GM18505 (cell line): ENCODE measurements at regions not wholly inside any gene's neighbourhood (a gene's known extent, or its start where the extent isn't known, plus 50 kb on each side); places are given as distances from the start of the nearest gene placed in this dataset.

Source experiments
- ATAC-seq: cut with Tn5 transposase; IDR thresholded peaks from one replicate; pipeline ENCODE4 v1.9.1; 2021; ENCODE audit not compliant: unreplicated experiment
- POLR2A ChIP-seq: IDR thresholded peaks from 4 replicates; pipeline ENCODE4 v1.6.1; 2011; ENCODE audit warnings: borderline replicate concordance; ENCODE audit not compliant: insufficient read depth, insufficient read length; ENCODE audit errors: extremely low read depth

DNA sequence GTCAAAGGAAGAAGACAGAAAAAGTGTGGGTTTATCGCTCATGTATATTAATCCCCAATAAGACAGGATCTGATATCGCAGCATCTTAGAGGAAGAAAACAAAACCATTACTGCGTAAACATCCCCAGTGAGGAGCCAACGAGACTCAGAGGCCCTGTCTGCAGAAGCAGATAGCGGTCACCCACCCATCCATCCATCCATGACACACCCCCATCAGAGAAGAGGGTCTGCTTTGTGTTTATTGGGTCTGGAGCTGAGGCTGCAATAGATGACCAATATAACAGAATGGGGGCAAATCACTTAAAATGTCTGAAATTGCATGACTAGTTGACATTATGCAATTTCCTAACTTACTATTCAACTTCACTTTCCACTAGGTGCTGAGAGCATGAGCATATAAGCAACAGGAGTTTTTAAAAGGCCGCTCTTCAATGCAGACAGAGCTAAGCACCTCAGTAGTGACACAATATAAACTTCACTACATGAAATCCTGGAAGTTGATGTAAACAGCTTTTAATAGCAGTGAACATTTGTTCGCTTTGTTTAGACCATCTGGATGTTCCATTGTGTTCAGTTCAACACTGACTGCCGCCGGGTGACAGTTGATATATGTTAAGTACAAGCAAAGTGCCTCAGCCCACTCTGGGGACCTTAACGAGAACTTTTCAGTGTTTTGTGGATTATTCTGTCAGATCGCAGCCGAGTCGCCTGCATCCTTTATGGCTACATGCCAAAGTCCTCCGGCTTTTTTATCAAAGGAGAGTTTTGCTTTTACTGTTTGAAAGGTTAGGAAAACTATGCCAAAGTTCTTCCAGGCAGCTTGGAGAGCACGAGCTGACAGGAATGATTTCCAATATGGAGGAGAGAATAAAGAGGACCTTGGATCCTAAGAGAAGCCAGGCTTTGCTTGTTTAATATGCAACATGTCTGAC lies 167.5 kb downstream of the ZNF281 start:
- no peak for TF ChIP-seq POLR2A
- no peak for ATAC-seq

DNA sequence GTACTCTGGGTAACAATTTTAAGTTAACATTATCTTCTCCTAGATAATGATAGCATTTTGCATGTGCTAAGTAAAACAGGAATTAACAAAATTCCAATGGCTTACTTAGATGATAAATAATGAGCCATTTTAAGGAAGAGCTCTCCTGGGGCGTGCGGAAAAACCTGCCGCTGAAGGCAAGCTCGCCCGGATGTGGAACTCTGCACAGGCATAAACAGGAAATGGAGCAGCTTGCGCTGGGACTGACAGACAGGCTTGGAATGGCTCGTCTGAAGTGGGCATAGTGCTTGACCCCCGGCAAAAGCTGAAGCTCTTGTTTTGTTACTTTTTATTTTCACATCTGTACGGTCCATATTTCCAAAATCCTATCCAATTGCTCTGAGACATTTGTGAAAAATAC lies 169.2 kb downstream of the ZNF281 start:
- no peak for TF ChIP-seq POLR2A
- ATAC-seq: no peak

DNA sequence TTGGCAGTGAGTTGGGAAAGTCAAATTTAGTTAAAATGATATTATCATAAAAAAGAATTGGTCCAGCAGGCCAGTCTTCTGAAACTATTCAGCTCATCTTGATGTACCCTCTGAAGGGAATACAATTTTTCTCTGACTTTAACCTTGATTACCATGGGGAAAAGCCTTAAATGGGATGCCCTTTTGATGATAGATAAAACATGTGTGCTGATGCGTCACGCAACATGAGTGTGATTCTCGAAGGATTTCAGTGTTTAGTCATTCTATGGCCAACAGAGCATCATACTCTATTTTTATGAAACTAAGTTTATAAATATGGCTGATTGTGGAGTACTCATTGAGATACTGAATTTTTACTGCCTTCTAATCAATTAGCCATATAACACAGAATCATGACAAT lies 171.5 kb downstream of the ZNF281 start:
- ATAC-seq: no peak
- no peak for TF ChIP-seq POLR2A

DNA sequence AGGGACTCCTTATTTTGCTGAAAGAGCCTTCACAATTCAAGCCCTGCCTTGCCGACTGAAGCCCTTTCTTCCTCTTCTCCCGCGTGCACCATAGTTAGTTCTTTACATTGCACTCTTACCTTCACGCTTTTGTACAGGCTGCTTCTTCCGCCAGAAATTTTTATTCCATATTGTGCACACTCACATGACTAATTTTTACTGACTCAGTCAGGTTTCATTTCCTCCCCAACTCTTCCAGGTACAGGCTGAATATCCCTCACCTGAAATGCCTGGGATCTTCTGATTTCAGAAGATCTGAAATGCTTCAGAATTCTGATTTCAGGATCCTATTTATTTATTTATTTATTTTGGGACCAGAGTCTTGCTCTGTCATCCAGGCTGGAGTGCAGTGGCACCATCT lies 172.8 kb downstream of the ZNF281 start:
- ATAC-seq: no peak
- TF ChIP-seq POLR2A: no peak

DNA sequence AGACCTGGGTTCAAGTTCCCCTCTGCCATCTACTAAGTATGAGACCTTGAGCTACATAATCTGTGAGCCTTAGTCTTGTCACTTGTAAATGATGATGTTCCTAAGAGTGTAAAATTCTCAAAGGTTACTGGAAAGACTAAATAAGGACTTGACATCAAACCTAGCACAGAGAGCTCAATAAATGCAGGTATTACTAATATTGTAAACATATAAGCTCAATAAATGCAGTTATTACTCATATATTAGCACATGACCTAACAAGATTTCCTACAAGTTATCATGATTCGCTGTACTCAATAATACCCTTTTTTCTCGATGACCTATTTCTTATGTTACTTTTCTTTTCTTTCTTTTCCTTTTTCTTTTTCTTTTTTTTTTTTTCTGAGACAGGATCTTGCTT lies 174.9 kb downstream of the ZNF281 start:
- TF ChIP-seq POLR2A: no peak
- ATAC-seq: no peak

DNA sequence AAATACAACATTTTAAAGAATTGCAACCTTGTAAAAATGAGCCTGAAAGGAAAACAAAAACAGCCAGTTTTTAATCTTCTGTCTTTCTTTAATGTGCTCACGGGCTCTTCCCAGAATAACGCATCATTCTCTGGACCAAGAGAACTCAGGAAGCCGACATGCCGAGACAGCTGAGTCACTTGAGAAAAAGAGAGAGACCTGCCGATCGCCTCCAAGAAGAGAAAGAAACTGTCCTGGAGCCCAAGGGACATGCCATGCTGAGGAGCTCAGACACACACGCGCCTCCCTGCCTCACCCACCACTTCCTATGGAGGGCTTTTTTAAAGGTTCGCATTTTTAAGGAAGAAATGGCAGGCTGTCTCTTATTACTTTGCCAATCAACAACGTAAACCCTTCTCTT lies 176.4 kb downstream of the ZNF281 start:
- no peak for ATAC-seq

DNA sequence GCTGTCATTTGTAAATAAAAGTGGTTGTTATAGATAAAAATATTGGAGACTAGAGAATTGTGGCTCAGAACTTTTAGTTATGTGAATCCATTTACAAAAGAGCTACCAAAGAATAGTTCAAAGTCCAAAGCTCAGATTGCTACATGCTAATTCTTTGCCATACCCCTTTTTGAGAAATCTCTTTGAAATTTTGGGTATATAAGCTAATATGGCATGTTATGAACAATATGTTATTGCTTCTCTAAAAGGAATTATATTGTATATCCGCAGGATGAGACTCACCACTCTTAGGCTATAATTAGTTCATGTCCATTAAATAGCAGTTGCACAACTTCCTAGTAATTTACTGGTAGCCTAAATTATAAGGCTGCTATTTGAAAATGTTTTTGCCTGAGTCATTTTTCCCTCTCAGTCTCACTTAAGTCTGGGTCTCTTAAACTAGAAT lies 178.0 kb downstream of the ZNF281 start:
- TF ChIP-seq POLR2A: no peak
- no peak for ATAC-seq

More for the DNA sequence above, 176.4 kb downstream of the ZNF281 start:
- no peak for TF ChIP-seq POLR2A

DNA sequence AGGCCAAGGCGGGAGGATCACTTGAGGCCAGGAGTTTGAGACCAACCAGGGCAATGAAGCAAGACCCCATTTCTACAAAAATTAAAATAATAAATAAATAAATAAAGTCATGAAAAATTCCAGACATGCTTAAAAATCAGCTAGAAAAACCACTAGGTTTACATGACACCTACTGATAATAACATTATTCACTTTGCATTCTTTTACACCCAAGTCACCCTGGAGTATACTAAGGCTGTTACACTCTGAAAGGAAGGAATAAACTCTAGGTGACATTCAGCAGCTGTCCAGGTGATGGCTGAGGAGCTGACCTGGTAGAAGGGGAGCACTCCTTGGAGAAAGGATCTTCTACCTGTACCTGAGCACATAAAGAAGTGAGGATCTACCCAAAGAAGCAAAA lies 179.2 kb downstream of the ZNF281 start:
- ATAC-seq: no peak
- TF ChIP-seq POLR2A: no peak

DNA sequence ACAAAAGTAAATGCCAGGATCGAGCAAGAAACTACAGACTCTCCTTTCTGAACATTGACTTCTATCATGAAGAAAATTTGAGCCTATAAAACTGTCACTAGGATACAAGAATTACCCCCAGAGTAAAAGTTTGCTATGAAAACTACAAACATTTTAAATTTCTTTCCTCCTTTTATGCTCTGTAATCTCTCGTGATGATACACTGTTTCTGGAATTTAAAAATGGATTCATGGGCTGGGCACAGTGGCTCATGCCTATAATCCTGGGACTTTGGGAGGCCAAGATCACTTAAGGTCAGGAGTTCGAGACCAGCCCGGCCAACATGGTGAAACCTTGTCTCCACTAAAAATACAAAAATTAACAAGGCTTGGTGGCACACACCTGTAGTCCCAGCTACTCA lies 181.3 kb downstream of the ZNF281 start:
- no peak for ATAC-seq
- no peak for TF ChIP-seq POLR2A

DNA sequence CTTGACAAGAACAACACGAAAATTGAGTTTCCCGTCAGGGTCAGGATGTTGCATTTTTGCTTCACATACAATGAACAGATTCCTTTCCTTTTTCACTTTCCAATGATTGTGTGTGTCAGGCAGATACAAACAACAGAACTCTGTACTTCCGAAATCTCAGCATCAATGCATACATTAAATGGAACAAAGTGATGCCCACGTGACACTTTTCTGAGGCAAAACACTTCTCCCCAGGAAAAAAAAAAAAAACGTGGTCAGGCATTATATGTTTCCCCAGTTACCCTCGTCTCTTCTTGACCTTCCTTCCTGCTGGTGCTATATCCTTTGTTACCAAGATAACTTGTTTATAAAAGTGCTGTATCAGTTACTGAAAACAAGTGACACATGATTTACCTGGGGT lies 181.8 kb downstream of the ZNF281 start:
- TF ChIP-seq POLR2A: no peak
- ATAC-seq: no peak
